Ishikawa (cell line): ENCODE measurements at regions not wholly inside any gene's neighbourhood (a gene's known extent, or its start where the extent isn't known, plus 50 kb on each side); places are given as distances from the start of the nearest gene placed in this dataset.

Experiments
- CEBPB ChIP-seq: IDR thresholded peaks from 2 replicates; pipeline ENCODE4 v1.6.1; 2012
- CREB1 ChIP-seq: IDR thresholded peaks from 2 replicates; pipeline ENCODE4 v1.6.1; 2012; ENCODE audit warnings: low read depth
- EGR1 ChIP-seq: IDR thresholded peaks from 2 replicates; pipeline ENCODE4 v1.6.1; 2012
- EP300 ChIP-seq: IDR thresholded peaks from 2 replicates; pipeline ENCODE4 v1.6.1; 2012; ENCODE audit warnings: borderline replicate concordance
- FOXM1 ChIP-seq: IDR thresholded peaks from 2 replicates; pipeline ENCODE4 v1.6.1; 2012; ENCODE audit warnings: low read depth, borderline replicate concordance
- NFIC ChIP-seq: IDR thresholded peaks from 2 replicates; pipeline ENCODE4 v1.6.1; 2012
- RAD21 ChIP-seq: IDR thresholded peaks from 2 replicates; pipeline ENCODE4 v1.6.1; 2012; ENCODE audit warnings: low read depth
- TAF1 ChIP-seq: IDR thresholded peaks from 2 replicates; pipeline ENCODE4 v1.6.1; 2012; ENCODE audit warnings: low read depth, mild to moderate bottlenecking
- TCF12 ChIP-seq: IDR thresholded peaks from 2 replicates; pipeline ENCODE4 v1.6.1; 2012; ENCODE audit warnings: low read depth
- TEAD4 ChIP-seq: IDR thresholded peaks from 2 replicates; pipeline ENCODE4 v1.6.1; 2012
- YY1 ChIP-seq: IDR thresholded peaks from 2 replicates; pipeline ENCODE4 v1.6.1; 2012; ENCODE audit warnings: low read depth
- ZBTB7A ChIP-seq: IDR thresholded peaks from 2 replicates; pipeline ENCODE4 v1.6.1; 2012; ENCODE audit warnings: low read depth
- TF ChIP-seq, protein P1 (sequence below): IDR thresholded peaks from 2 replicates; pipeline ENCODE4 v1.6.1; 2012; ENCODE audit warnings: low read depth, mild to moderate bottlenecking
- TF ChIP-seq, protein P2 (sequence below): IDR thresholded peaks from 2 replicates; pipeline ENCODE4 v1.6.1; 2012
- TF ChIP-seq, protein P3 (sequence below): IDR thresholded peaks from 2 replicates; pipeline ENCODE4 v1.6.1; 2012

DNA sequence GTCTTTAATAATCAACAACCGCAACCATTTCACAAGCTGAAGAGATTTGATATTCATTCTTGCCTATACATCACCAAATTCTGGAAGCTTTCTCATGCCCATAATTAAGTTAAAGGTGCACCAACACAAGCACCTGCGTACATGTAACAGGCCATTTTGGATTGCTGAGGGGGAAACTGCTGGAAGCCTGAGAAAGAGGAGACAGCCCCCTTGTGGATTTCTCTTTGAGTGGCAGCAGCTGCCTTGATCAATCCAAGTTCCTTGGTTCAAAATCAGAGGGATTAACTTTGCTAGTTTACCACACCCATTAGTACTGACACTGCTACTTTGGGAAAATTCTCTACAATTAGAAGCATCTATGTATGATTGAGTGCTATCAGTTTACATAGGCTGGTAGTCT, 321.1 kb downstream of the NOVA1 start:
- TF ChIP-seq RAD21 = peak; percentile 58
- TF ChIP-seq CEBPB = no peak
- TF ChIP-seq TCF12 = no peak
- no peak for TF ChIP-seq NFIC

DNA sequence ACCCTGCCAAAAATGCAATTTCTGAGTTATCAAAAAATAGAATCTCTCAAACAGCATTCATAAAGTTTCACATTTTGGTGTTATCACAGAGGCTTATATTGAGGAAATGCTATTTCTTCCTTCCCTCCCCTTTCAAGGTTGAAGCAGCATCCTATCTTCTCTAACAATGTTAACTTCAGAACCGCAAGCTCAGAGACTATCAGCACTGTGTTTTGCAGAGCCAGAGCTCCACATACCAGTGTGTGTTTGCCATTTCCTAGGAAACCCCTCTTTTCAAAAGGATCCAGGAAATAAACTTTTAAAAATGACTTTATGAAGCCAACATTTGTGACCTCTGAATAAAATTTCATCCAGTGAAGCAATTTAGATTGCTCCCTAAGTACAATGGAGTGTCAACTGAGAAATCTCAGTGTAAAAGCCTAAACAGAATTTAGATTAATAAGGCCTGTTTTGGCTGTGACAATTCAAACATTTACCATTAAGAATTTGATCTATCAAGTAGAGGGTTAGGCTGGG, 332.6 kb downstream of the NOVA1 start:
- TF ChIP-seq TCF12 (no peak), CREB1 (no peak), YY1 (no peak), NFIC (no peak), RAD21 (no peak), CEBPB (no peak), TAF1 (no peak), ZBTB7A (no peak), EGR1 (no peak), TEAD4 (no peak), EP300 (no peak), FOXM1 (no peak)
- TF ChIP-seq, protein P1, sequence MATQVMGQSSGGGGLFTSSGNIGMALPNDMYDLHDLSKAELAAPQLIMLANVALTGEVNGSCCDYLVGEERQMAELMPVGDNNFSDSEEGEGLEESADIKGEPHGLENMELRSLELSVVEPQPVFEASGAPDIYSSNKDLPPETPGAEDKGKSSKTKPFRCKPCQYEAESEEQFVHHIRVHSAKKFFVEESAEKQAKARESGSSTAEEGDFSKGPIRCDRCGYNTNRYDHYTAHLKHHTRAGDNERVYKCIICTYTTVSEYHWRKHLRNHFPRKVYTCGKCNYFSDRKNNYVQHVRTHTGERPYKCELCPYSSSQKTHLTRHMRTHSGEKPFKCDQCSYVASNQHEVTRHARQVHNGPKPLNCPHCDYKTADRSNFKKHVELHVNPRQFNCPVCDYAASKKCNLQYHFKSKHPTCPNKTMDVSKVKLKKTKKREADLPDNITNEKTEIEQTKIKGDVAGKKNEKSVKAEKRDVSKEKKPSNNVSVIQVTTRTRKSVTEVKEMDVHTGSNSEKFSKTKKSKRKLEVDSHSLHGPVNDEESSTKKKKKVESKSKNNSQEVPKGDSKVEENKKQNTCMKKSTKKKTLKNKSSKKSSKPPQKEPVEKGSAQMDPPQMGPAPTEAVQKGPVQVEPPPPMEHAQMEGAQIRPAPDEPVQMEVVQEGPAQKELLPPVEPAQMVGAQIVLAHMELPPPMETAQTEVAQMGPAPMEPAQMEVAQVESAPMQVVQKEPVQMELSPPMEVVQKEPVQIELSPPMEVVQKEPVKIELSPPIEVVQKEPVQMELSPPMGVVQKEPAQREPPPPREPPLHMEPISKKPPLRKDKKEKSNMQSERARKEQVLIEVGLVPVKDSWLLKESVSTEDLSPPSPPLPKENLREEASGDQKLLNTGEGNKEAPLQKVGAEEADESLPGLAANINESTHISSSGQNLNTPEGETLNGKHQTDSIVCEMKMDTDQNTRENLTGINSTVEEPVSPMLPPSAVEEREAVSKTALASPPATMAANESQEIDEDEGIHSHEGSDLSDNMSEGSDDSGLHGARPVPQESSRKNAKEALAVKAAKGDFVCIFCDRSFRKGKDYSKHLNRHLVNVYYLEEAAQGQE = no peak
- TF ChIP-seq, protein P2, sequence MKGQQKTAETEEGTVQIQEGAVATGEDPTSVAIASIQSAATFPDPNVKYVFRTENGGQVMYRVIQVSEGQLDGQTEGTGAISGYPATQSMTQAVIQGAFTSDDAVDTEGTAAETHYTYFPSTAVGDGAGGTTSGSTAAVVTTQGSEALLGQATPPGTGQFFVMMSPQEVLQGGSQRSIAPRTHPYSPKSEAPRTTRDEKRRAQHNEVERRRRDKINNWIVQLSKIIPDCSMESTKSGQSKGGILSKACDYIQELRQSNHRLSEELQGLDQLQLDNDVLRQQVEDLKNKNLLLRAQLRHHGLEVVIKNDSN = no peak
- TF ChIP-seq, protein P3, sequence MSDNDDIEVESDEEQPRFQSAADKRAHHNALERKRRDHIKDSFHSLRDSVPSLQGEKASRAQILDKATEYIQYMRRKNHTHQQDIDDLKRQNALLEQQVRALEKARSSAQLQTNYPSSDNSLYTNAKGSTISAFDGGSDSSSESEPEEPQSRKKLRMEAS = no peak

DNA sequence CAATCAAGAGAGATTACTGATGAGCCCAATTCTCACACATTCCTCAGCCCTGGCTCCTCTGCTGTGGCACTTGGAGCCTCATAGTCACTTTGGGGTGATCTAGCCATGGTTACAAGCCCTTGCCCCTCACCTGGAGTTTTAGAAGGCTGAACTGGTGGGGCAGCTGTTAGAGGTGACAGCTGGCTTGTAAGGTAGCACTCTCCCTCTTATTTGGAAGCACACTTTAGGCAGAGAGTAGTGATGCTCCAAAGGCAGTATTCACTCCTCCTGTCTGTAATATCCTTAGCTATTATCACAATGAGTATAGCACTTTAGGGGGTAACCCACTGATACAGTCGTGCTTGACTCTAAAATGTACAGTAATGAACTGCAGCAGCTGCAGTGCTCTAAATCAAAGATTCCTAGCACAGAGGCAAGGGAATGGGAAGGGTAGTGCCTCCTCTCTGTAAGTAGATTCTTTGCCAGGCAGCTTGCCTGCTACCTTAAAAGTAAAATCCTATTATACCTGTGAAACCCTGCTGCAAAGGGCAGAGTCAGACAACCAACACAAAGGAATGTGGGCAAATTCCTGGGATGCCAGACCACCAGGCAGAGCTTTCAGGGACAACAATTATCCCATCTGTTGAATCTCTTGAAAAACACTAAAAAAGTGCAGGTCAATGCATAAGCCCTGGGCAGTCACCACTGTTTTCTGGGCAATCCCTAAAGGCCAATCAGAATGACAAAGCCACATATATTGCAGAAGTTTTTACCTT, 336.3 kb downstream of the NOVA1 start:
- peak; percentile 65 for TF ChIP-seq TEAD4
- no peak for TF ChIP-seq YY1

DNA sequence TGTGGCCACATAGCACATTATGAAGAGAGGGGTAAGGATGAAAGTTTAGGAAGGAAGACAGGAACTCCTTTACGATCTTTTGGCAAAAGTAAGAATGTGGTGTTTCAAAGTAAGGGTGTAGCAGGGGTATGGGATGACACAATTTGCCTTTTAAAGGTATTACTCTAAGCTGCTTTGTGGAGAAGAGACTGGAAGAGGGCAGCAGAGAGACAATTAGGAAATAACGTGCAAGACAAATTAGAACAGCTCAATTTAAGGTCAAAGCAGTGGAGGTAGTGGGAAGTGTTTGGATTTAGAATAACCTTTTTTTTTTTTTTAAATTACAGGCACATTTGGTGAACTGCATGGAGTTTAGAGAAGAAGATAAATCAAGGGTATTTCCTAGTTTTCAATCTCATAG, 342.6 kb downstream of the NOVA1 start:
- TF ChIP-seq, protein P2 = no peak
- TF ChIP-seq RAD21 = peak; percentile 37
- no peak for TF ChIP-seq TEAD4
- TF ChIP-seq, protein P3 = no peak
- TF ChIP-seq CEBPB = no peak
- no peak for TF ChIP-seq YY1

DNA sequence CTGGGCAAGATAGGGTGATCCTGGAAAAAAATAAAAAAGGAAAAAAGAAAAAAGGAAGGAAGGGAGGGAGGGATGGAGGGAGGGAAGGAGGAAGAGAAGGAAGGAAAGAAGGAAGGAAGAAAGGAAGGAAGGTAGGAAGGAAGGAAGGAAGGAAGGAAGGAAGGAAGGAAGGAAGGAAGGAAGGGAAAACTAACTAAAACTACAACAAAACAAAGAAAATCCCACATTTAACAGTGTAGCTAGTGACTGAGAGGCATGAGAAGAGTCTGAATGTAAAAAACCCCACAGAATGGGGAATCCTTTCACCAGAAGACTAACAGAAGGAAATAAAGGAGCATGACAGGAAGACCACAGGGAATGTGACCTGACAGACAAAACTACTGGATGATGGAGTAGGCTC, 345.7 kb downstream of the NOVA1 start:
- no peak for TF ChIP-seq TCF12
- TF ChIP-seq, protein P1 = no peak
- no peak for TF ChIP-seq RAD21
- no peak for TF ChIP-seq YY1
- no peak for TF ChIP-seq EGR1

DNA sequence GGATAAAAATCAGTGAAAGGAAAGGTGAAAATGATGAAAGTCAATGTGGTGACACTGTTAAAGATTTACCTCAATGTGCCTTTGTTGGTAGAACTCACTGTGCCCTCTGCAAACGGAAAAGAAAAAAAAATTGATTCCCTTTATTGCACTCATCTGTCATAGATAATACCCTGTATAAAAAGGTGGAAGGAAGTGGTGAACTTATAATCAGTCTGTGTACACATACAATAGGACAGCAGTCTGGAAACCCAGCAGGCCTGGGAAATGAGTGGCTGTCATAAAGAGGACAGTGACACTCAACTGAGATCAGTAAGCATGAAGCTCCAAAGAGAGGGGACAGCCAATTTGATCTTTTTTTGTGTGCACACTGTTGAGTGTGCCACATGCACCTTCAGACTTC, 364.7 kb downstream of the NOVA1 start:
- TF ChIP-seq CREB1 = no peak

DNA sequence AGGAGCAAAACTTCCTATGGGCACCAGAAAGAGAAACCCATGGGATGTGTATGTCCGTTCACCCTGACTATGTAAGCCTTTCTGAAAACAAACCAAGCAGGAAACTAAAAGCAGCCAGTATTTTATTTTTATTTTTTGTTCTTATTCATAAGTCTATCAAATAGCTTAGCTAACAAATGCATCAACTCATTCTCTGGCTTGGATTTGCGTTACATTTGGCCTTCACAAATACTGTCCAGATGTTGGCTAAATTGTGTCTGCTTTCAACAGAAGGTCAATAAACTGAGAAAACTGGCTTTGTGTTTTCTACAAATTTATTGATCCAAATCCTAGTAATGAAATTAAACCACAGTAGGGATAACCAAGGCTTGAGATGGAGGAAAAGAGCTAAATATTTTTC, 379.0 kb downstream of the NOVA1 start:
- no peak for TF ChIP-seq RAD21
- TF ChIP-seq EGR1 = no peak
- TF ChIP-seq, protein P3 = no peak
- TF ChIP-seq EP300 = no peak
- no peak for TF ChIP-seq TEAD4
- no peak for TF ChIP-seq NFIC
- TF ChIP-seq CREB1 = no peak
- TF ChIP-seq TCF12 = no peak
- TF ChIP-seq ZBTB7A = no peak
